Progenitor cell of endocrine pancreas (in vitro differentiated cells): ENCODE measurements at regions not wholly inside any gene's neighbourhood (a gene's known extent, or its start where the extent isn't known, plus 50 kb on each side); places are given as distances from the start of the nearest gene placed in this dataset.

Experiments used
- DNase-seq: peaks from one replicate; pipeline ENCODE4 v3.0.0; 2021; ENCODE audit warnings: low spot score; ENCODE audit not compliant: unreplicated experiment
- H3K27ac Mint-ChIP-seq: 2 replicates; pipeline ENCODE4 v1.8.0; 2021; ENCODE audit warnings: mild to moderate bottlenecking, moderate library complexity, mixed read lengths
- H3K27me3 Mint-ChIP-seq: 2 replicates; pipeline ENCODE4 v1.8.0; 2021; ENCODE audit warnings: mixed read lengths
- H3K36me3 Mint-ChIP-seq: 2 replicates; pipeline ENCODE4 v1.8.0; 2022; ENCODE audit warnings: mixed read lengths; ENCODE audit not compliant: insufficient read depth
- H3K4me1 Mint-ChIP-seq: 2 replicates; pipeline ENCODE4 v1.8.0; 2021; ENCODE audit warnings: low read depth, mixed read lengths
- H3K4me3 Mint-ChIP-seq: 2 replicates; pipeline ENCODE4 v1.8.0; 2021; ENCODE audit warnings: low read depth, mild to moderate bottlenecking, moderate library complexity, mixed read lengths
- H3K9me3 Mint-ChIP-seq: 2 replicates; pipeline ENCODE4 v1.8.0; 2021; ENCODE audit warnings: low read depth, mixed read lengths
- CTCF ChIP-seq: fragments of 200-600 bp; sonication (generic); IDR thresholded peaks from one replicate; pipeline ENCODE4 v1.5.0; 2021; ENCODE audit warnings: antibody characterized with exemption, mild to moderate bottlenecking; ENCODE audit not compliant: unreplicated experiment

DNA sequence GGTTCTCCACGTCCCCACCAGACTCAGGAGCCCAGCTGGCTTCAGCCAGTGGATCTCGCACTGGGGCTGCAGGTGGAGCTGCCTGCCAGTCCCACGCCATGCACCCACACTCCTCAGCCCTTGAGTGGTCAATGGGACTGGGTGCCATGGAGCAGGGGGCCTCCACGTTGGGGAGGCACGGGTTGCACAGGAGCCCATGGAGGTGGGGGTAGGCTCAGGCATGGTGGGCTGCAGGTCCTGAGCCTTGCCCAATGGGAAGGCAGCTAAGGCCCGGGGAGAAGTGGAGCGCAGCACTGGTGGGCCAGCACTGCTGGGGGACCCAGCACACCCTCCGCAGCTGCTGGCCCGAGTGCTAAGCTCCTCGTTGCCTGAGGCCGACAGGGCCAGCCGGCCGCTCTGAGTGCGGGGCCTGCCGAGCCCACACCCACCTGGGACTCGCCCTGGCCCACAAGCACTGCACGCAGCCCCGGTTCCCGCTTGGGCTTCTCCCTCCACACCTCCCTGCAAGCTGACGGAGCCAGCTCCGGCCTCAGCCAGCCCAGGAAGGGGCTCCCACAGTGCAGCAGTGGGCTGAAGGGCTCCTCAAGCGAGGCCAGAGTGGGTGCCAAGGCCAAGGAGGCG is 258.5 kb upstream of the PDGFD start:
- DNase-seq, result no peak
- no peaks in the 10 kb centered on the region for H3K27me3 Mint-ChIP-seq
- TF ChIP-seq CTCF, result no peak
- no peak overlapping the region for H3K27ac Mint-ChIP-seq
- H3K4me3 Mint-ChIP-seq, result no peak overlapping the region
- no peaks in the 10 kb centered on the region for H3K36me3 Mint-ChIP-seq
- H3K9me3 Mint-ChIP-seq, result peaks cover 10% of the 10 kb centered on the region
- H3K4me1 Mint-ChIP-seq, result peaks cover 3% of the 10 kb centered on the region

- Mint-ChIP-seq H3K4me3 (no peak overlapping the region), H3K36me3 (no peaks in the 10 kb centered on the region), H3K27me3 (no peaks in the 10 kb centered on the region), H3K4me1 (no peaks in the 10 kb centered on the region), H3K9me3 (no peaks in the 10 kb centered on the region), H3K27ac (no peak overlapping the region)
- no peak for TF ChIP-seq CTCF
- no peak for DNase-seq
Measured at GRCh38 chr11:104410336-104410735, 246.4 kb upstream of the PDGFD start.

DNA sequence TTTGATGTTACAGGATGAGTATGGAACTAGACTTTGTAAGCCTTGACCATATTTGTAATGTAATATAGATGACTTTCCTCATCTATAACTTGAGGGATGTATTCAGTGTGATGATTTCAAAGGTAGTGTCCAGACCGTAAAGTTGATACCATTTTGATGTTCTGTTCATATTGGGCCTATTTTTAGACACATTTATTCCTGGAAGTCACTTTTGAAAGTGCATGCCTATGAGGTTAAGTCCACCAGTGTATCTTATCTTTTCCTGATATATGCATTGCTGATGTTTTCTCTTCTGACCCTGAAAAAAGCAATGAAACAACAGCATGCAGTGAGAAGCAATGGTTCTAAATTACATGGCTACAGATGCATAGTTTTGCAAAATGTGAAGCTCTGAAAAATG is 244.7 kb upstream of the PDGFD start:
- H3K4me1 Mint-ChIP-seq, result no peaks in the 10 kb centered on the region
- H3K27ac Mint-ChIP-seq, result no peak overlapping the region
- H3K4me3 Mint-ChIP-seq, result no peak overlapping the region
- no peaks in the 10 kb centered on the region for H3K9me3 Mint-ChIP-seq
- no peak for TF ChIP-seq CTCF
- H3K36me3 Mint-ChIP-seq, result no peaks in the 10 kb centered on the region
- H3K27me3 Mint-ChIP-seq, result no peaks in the 10 kb centered on the region
- no peak for DNase-seq

- no peaks in the 10 kb centered on the region for H3K9me3 Mint-ChIP-seq
- H3K4me1 Mint-ChIP-seq, result peaks cover 3% of the 10 kb centered on the region
- TF ChIP-seq CTCF, result no peak
- no peak overlapping the region for H3K27ac Mint-ChIP-seq
- DNase-seq, result no peak
- no peaks in the 10 kb centered on the region for H3K27me3 Mint-ChIP-seq
- H3K4me3 Mint-ChIP-seq, result no peak overlapping the region
- no peaks in the 10 kb centered on the region for H3K36me3 Mint-ChIP-seq
Measured at GRCh38 chr11:104405277-104405676, 241.3 kb upstream of the PDGFD start.

DNA sequence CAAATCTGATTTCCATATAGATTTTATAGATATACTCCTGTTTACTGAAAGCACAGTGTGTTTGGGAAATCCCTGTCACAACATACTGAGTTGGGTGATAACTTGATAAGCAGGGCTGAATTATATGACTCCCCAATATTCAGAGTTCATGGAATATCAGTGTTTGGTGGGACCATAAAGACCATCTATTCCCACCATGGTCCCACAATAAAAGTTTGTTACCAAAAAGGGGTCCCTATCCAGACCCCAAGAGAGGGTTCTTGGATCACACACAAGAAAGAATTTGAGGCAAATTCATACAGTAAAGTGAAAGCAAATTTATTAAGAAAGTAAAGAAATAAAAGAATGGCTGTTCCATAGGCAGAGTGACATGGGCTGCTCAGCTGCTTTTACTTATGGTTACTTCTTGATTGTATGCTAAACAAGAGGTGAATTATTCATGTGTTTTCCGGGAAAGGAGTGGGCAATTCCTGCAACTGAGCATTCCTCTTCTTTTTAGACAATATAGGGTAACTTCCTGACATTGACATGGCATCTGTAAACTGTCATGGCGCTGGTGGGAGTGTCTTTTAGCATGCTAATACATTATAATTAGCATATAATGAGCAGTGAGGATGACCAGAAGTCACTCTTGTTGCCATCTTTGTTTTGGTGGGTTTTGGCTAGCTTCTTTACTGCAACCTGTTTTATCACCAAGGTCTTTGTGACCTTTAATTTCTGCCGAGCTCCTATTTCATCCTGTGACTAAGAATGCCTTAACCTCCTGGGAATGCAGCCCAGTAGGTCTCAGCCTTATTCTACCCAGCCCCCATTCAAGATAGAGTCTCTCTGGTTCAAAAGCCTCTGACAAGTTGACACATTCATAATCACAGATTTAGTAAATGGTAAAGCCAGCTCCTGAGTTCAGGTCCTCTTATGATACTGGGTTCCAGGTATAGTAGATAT is 240.6 kb upstream of the PDGFD start:
- Mint-ChIP-seq H3K4me1 (peaks cover 3% of the 10 kb centered on the region), H3K4me3 (no peak overlapping the region), H3K9me3 (no peaks in the 10 kb centered on the region), H3K27me3 (no peaks in the 10 kb centered on the region), H3K36me3 (no peaks in the 10 kb centered on the region), H3K27ac (no peak overlapping the region)
- TF ChIP-seq CTCF, result no peak
- no peak for DNase-seq
